HG02938 (cell line): ENCODE measurements at regions not wholly inside any gene's neighbourhood (a gene's known extent, or its start where the extent isn't known, plus 50 kb on each side); places are given as distances from the start of the nearest gene placed in this dataset.

Source experiments
- ATAC-seq: cut with Tn5 transposase; IDR thresholded peaks from one replicate; pipeline ENCODE4 v1.9.1; 2021; ENCODE audit warnings: mild to moderate bottlenecking, moderate library complexity; ENCODE audit not compliant: unreplicated experiment

GRCh38 chr13:62595976-62596375 is 1180.3 kb upstream of the PCDH20 start:
- no peak for ATAC-seq

- ATAC-seq, result no peak
Measured at GRCh38 chr13:62593804-62594203, 1178.2 kb upstream of the PCDH20 start.

DNA sequence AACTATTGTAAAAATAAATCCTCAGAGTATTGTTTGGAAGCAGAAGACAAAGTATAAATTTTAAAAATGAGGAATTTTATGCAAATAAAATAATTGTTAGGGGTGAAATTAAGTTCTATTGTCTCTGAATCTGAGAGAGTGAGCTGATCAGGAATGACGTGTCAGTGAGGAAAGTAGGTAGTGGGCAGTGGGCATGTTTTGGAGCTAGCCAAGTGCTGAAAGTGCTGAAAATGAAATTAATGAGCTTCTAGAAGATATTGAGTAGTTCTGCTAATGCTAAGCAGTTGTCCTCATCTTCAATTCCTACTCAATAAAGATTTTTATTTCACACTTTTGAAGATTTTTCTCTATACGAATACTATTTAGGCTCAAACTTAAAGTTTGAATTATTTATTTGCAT is 1167.8 kb upstream of the PCDH20 start:
- ATAC-seq, result no peak

GRCh38 chr13:62578402-62578801 is 1162.8 kb upstream of the PCDH20 start:
- ATAC-seq, result no peak

- no peak for ATAC-seq
Measured at GRCh38 chr13:62564770-62565169, 1149.1 kb upstream of the PCDH20 start.

- ATAC-seq, result no peak
Measured at GRCh38 chr13:62563251-62563650, 1147.6 kb upstream of the PCDH20 start.

GRCh38 chr13:62556978-62557377 is 1141.3 kb upstream of the PCDH20 start:
- ATAC-seq, result no peak

- ATAC-seq, result no peak
Measured at GRCh38 chr13:62551588-62551987, 1135.9 kb upstream of the PCDH20 start.

- ATAC-seq, result no peak
Measured at GRCh38 chr13:62544928-62545327, 1129.3 kb upstream of the PCDH20 start.

DNA sequence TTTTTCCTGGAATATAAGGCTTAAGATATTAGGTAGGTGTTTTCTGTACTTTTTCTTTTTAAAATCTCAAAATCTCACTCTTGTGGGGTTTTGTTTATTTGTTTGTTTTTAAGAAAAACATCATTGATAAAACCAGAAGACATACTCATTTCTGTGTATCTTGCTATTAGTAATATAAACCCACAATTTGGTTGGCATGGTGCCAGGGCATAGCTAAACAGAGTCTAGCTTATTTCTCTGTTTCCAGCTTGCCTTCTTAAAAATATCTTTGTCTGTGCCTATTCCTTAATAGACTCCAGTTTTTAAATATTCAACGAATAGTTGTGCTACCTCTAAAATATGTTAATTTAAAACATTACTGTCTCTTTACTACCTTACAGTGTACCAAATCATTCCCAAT is 1121.9 kb upstream of the PCDH20 start:
- no peak for ATAC-seq

GRCh38 chr13:62525652-62526051 is 1110.0 kb upstream of the PCDH20 start:
- no peak for ATAC-seq

GRCh38 chr13:62524498-62524897 is 1108.8 kb upstream of the PCDH20 start:
- ATAC-seq, result peak; percentile 16

DNA sequence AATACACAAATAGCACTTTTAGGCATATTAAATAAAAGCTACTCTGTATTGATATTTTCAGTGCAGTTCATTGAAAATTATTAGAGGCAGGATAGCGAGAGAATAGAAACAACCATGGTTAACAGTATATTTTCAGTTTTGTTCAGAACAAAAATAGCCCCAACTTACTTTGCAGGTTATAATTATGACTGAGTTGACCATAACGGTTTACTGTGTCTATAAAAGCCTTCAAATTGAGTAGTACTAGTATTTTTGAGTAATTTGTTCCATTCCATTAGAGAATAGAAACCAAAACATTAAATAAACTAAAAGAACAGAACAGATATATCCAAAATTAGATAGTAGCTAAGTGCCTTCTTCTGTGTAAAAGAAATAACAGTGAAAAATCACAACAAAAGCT is 1108.4 kb upstream of the PCDH20 start:
- ATAC-seq, result peak; percentile 77

GRCh38 chr13:62512194-62513141 is 1096.8 kb upstream of the PCDH20 start:
- peak; percentile 87 for ATAC-seq

DNA sequence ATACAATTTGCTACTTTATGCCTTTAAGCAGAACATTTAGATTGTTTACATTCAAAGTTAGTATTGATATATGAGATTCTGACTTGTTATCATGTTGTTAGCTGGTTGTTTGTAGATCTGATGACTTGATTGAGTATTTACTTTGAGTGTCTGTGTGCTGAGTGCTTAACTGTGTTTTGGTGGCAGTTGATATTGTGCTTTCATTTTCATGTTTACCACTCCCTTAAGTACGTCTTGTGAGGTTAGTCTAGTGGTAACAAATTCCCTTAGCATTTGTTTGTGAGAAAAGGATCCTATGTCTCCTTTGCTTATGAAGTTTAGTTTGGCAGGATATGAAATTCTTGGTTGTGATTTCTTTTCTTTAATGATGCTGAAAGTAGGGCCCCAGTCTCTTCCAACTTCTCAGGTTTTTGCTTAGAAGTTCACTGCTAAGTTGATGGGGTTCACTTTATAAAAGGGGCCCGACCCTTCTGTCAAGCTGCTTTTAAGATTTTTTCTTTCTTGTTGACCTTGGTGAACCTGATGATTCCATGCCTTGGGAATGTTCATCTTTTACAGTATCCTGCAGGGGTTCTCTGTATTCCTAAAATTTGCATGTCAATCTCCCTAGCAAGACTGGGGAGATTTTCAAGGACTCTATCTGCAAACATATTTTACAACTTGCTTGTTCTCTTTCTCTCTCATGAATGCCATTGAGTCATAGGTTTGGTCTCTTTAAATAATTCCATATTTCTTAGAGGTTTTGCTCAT is 1095.4 kb upstream of the PCDH20 start:
- no peak for ATAC-seq

DNA sequence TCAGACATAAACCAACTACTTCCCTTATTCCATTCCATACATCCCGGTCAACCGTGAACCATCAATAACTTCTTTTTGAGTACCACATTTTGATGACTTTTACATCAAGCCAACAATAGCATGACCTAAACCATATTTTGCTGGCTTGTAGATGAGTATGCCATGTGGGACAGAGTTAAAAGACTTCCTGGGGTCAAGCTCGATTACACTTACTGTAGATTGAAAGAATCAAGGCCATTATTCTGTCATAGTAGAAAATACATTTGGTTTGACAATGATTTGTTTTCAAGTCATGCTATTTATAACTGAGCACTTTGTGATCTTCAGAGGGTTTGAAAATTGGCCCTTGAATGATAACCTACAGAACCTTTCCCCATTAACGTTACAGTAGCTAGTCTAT is 1086.9 kb upstream of the PCDH20 start:
- no peak for ATAC-seq

DNA sequence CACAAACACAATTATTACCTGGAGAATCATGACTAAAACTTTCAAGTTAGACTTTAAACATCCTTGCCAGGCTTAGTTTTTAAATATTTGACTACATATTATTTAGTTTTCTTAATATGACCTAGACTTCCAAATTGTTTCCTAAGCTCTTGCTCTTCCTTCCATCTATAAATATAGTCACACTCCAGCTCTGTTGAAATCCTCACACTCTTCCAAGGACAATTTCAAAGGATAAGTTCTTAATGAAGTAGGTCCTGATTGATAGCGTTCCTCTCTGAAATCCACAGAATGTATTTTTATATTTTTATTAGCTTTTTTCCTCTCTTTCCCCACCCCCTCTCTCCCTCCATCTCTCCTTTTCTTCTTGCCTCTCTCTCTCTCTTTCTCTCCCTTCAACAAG is 1074.1 kb upstream of the PCDH20 start:
- ATAC-seq, result no peak

DNA sequence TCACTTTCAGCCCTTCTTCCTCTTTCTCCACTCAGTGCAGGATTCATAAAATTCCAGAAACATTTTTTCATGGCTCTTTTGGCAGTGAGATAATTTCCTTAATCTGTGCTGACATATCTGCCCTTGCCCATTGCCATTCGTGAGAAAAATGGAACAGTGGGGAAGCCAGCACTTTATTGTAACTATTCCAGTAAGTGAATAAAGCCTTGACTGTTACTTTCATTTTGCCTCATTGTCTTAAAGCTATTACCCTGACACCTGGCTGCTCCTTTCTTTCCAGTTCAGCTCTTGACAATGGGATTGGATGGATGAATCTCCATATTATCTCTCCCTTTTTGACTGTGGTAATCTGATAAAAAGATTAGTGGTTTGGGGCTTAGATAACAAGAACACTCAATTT is 1068.1 kb upstream of the PCDH20 start:
- no peak for ATAC-seq

DNA sequence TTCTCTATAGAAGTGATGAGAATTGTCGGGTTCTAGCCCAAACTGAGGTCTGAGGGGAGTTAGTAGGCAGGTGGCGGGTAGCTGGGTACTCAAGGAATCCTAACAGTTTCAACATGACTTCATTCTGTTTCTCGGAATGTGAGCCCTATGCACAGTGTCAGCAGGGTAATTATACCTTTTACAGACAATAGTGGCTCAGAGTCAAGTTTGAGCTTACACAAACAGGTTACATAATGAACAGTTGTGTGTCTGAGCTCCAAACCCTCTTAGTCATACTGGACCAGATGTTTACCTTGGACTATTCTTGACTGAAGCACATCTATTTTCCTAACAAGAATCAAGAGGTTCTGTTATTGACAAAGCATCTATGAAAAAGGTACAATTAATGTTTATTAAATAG is 1066.7 kb upstream of the PCDH20 start:
- no peak for ATAC-seq

GRCh38 chr13:62473944-62474237 is 1058.2 kb upstream of the PCDH20 start:
- no peak for ATAC-seq

DNA sequence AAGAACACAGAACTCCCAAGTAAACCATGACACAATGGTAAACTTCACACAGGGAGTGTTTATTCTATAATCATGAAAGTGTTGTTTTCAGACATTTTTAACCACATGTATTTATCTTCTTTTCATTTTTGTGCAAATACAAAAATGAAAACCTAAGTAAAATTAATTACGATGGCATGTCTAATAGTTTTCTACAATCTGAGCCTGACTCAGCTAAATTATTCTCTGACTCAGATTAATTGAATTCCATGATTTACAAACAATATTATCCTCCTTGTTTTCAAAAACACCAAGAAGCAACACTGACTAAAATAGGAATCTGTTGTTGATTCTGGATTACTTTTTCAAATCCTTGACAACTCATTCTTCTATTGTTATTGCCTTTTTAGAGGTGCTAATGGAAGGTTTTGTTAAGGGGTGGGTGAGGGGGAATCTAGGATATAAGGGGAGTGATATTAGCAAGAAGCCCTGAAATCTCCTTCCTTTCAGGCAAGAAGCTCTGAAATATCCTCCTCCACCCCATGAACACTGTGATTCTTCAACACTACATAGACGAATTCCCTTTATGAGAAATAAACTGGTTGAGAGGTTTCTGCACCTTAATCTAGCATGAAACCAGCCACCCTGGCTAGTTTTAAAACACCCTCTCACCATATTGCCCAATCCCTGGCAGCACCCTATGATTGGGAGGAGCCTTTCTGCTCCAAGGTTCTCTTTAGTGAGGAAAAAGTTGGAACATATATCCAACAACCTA is 1057.7 kb upstream of the PCDH20 start:
- ATAC-seq, result no peak

GRCh38 chr13:62453761-62454160 is 1038.1 kb upstream of the PCDH20 start:
- no peak for ATAC-seq
